Dendritic cell treated with granulocyte-macrophage colony-stimulating factor and Interleukin-4, amounts not matched to agents 40 ng/mL and 50 ng/mL, for 4 days (primary cell): ENCODE measurements at regions not wholly inside any gene's neighbourhood (a gene's known extent, or its start where the extent isn't known, plus 50 kb on each side); places are given as distances from the start of the nearest gene placed in this dataset.
"Not testable (repeated sequence)": the region's sequence is repeated elsewhere in the genome, so short reads cannot be mapped to it uniquely, and the experiment has no call there.

ENCODE experiments used
- H3K27ac Mint-ChIP-seq: one replicate; pipeline ENCODE4 v1.8.0; 2022; ENCODE audit warnings: mild to moderate bottlenecking, mixed read lengths
- H3K27me3 Mint-ChIP-seq: one replicate; pipeline ENCODE4 v1.8.0; 2022; ENCODE audit warnings: mild to moderate bottlenecking, mixed read lengths
- H3K36me3 Mint-ChIP-seq: one replicate; pipeline ENCODE4 v1.8.0; 2022; ENCODE audit warnings: low read depth, mixed read lengths
- H3K4me1 Mint-ChIP-seq: one replicate; pipeline ENCODE4 v1.8.0; 2022; ENCODE audit warnings: low read depth, mixed read lengths
- H3K4me3 Mint-ChIP-seq: one replicate; pipeline ENCODE4 v1.8.0; 2022; ENCODE audit warnings: mild to moderate bottlenecking, moderate library complexity, mixed read lengths
- H3K9me3 Mint-ChIP-seq: one replicate; pipeline ENCODE4 v1.8.0; 2022; ENCODE audit warnings: mixed read lengths
- intact Hi-C: fragments of 100-400 bp; cut with micrococcal nuclease; formaldehyde crosslinking; loops from one replicate; pipeline ENCODE4 v1.15.0; 2022

- Mint-ChIP-seq H3K4me1 (no peaks in the 10 kb centered on the region), H3K4me3 (no peak overlapping the region), H3K27ac (no peak overlapping the region), H3K36me3 (no peaks in the 10 kb centered on the region), H3K27me3 (no peaks in the 10 kb centered on the region), H3K9me3 (no peaks in the 10 kb centered on the region)
- intact Hi-C loops: no loop called here
Measured at GRCh38 chr10:52598936-52599335, 173.6 kb downstream of the MBL2 start.

DNA sequence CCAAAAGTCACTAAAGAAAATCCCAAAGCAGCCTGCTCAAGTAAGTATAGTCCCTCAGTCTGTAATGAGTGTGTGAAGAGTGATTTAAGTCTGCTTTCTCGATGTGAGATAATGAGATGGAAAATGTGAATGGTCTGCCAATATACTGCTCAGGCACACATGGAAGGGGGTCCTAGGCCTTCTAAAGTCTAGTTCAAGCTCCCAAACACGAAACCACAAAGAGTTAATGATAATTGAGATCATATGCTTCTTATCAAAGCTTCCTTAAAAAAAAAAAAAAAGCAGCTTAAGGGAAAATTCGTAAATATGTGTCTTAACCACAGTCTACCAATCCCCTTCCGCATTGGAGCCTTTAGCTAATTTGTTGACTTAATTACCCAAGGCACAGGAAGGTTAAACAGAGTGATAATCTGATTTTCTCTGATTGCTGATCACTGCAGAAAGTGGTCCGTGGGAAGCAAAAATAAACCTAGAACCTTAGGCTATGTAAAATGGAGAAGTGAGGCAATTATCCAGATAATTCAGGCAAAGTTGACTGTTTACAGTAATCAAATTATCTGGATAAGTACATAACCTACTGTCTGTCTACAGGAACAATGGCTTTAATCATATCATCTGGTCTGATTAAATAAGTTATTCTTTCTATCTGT is 172.9 kb downstream of the MBL2 start:
- intact Hi-C loops: no loop called here
- H3K27ac Mint-ChIP-seq: no peak overlapping the region
- no peaks in the 10 kb centered on the region for H3K9me3 Mint-ChIP-seq
- H3K36me3 Mint-ChIP-seq: no peaks in the 10 kb centered on the region
- no peaks in the 10 kb centered on the region for H3K4me1 Mint-ChIP-seq
- H3K27me3 Mint-ChIP-seq: no peaks in the 10 kb centered on the region
- H3K4me3 Mint-ChIP-seq: no peak overlapping the region

DNA sequence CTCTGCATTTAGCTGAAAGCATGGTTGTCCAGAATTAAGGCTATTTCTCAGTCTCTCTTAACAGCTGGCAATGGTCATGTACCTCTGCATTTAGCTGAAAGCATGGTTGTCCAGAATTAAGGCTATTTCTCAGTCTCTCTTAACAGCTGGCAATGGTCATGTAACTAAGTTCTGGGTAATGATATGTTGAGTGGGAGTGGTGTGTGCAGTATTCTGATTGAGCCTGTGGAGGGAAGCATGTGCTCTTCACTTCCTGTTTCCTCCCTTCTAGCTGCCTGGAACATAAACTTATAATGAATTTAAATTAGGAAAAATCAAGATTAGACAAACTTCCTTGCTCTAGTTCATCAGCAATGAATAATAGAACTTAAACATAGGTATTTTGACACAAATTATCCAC is 168.5 kb downstream of the MBL2 start:
- H3K27ac Mint-ChIP-seq, H3K36me3 Mint-ChIP-seq, H3K27me3 Mint-ChIP-seq, intact Hi-C loops, H3K4me3 Mint-ChIP-seq, H3K4me1 Mint-ChIP-seq, H3K9me3 Mint-ChIP-seq: not testable (repeated sequence)

- Mint-ChIP-seq H3K9me3 (no peaks in the 10 kb centered on the region), H3K4me3 (no peak overlapping the region), H3K36me3 (no peaks in the 10 kb centered on the region), H3K27ac (no peak overlapping the region), H3K4me1 (no peaks in the 10 kb centered on the region), H3K27me3 (no peaks in the 10 kb centered on the region)
- intact Hi-C loops: no loop called here
Measured at GRCh38 chr10:52609071-52609470, 163.5 kb downstream of the MBL2 start.

- Mint-ChIP-seq H3K27me3 (no peaks in the 10 kb centered on the region), H3K4me3 (no peak overlapping the region), H3K36me3 (no peaks in the 10 kb centered on the region), H3K9me3 (no peaks in the 10 kb centered on the region), H3K4me1 (no peaks in the 10 kb centered on the region), H3K27ac (no peak overlapping the region)
- intact Hi-C loops: no loop called here
Measured at GRCh38 chr10:52609626-52610240, 162.9 kb downstream of the MBL2 start.

- Mint-ChIP-seq H3K27me3 (no peaks in the 10 kb centered on the region), H3K36me3 (no peaks in the 10 kb centered on the region), H3K4me3 (no peak overlapping the region), H3K27ac (no peak overlapping the region), H3K4me1 (no peaks in the 10 kb centered on the region), H3K9me3 (no peaks in the 10 kb centered on the region)
- intact Hi-C loops: no loop called here
Measured at GRCh38 chr10:52615331-52615730, 157.3 kb downstream of the MBL2 start.

GRCh38 chr10:52615756-52616394 is 156.7 kb downstream of the MBL2 start:
- Mint-ChIP-seq H3K27ac (no peak overlapping the region), H3K9me3 (no peaks in the 10 kb centered on the region), H3K27me3 (no peaks in the 10 kb centered on the region), H3K4me3 (no peak overlapping the region), H3K4me1 (no peaks in the 10 kb centered on the region), H3K36me3 (no peaks in the 10 kb centered on the region)
- intact Hi-C loops: no loop called here

GRCh38 chr10:52616395-52616764 is 156.2 kb downstream of the MBL2 start:
- Mint-ChIP-seq H3K9me3 (no peaks in the 10 kb centered on the region), H3K4me1 (no peaks in the 10 kb centered on the region), H3K27ac (no peak overlapping the region), H3K36me3 (no peaks in the 10 kb centered on the region), H3K4me3 (no peak overlapping the region), H3K27me3 (no peaks in the 10 kb centered on the region)
- intact Hi-C loops: no loop called here

DNA sequence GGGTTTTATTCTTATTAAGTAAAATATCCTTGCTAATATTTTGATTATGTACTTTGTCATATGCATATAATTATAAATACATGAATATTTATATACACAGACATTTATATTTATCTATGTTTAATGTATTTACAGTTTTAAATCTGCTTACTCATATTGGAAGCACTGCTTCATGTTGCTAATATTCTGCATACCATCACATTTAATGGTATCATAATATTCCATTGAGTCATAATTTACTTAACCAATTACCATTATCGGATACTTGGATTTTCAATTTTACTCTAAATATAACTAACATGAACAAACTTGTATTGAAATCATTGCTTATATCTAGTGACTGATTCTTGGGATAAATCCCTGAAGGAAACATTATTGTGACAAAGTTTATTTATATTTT is 155.2 kb downstream of the MBL2 start:
- intact Hi-C loops: no loop called here
- H3K36me3 Mint-ChIP-seq: no peaks in the 10 kb centered on the region
- H3K27ac Mint-ChIP-seq: no peak overlapping the region
- H3K9me3 Mint-ChIP-seq: no peaks in the 10 kb centered on the region
- no peaks in the 10 kb centered on the region for H3K4me1 Mint-ChIP-seq
- no peak overlapping the region for H3K4me3 Mint-ChIP-seq
- H3K27me3 Mint-ChIP-seq: no peaks in the 10 kb centered on the region

DNA sequence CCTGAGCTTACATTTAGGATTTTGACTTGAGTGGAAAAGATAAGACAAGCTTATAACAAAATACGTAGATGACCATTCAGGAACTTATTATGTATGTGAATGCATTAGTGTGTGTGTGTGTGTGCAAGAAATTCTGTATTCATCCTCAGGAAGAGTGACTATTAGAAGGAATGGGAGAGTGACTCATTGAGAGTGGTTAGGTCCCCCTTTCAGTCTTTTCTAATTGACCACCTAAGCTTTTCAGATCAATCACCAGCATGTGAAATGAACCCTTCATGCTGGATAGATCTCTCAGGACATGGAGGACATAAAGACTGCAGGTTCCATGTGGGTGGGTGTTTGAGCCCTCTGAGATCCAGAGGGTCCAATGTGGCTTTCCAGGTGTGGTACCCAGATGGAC is 153.5 kb downstream of the MBL2 start:
- intact Hi-C loops: no loop called here
- no peaks in the 10 kb centered on the region for H3K27me3 Mint-ChIP-seq
- H3K4me3 Mint-ChIP-seq: no peak overlapping the region
- no peaks in the 10 kb centered on the region for H3K36me3 Mint-ChIP-seq
- no peaks in the 10 kb centered on the region for H3K4me1 Mint-ChIP-seq
- H3K9me3 Mint-ChIP-seq: no peaks in the 10 kb centered on the region
- no peak overlapping the region for H3K27ac Mint-ChIP-seq

- Mint-ChIP-seq H3K9me3 (no peaks in the 10 kb centered on the region), H3K4me3 (no peak overlapping the region), H3K27ac (no peak overlapping the region), H3K27me3 (no peaks in the 10 kb centered on the region), H3K4me1 (no peaks in the 10 kb centered on the region), H3K36me3 (no peaks in the 10 kb centered on the region)
- intact Hi-C loops: no loop called here
Measured at GRCh38 chr10:52621635-52622079, 150.9 kb downstream of the MBL2 start.

- no peaks in the 10 kb centered on the region for H3K9me3 Mint-ChIP-seq
- H3K36me3 Mint-ChIP-seq: no peaks in the 10 kb centered on the region
- no peaks in the 10 kb centered on the region for H3K4me1 Mint-ChIP-seq
- no peaks in the 10 kb centered on the region for H3K27me3 Mint-ChIP-seq
- no peak overlapping the region for H3K27ac Mint-ChIP-seq
- intact Hi-C loops: no loop called here
- no peak overlapping the region for H3K4me3 Mint-ChIP-seq
Measured at GRCh38 chr10:52623761-52624160, 148.8 kb downstream of the MBL2 start.

DNA sequence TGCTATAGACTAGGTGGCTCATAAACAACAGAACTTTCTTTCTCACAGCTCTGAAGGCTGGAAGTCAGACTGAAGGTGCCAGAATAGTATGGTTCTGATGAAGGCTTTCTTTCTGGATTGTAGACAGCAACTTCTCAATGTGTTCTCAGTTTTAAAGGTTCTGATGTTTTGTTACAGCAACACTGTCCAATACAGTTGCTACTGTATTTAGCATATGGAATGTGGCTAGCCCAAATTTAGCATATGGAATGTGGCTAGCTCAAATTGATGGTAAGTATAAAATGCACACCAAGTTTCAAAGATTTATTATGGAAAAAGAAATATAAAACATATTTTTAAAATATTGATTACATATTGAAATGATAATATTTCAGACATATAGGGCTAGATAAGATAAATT is 145.3 kb downstream of the MBL2 start:
- no peak overlapping the region for H3K4me3 Mint-ChIP-seq
- H3K9me3 Mint-ChIP-seq: no peaks in the 10 kb centered on the region
- no peaks in the 10 kb centered on the region for H3K36me3 Mint-ChIP-seq
- no peaks in the 10 kb centered on the region for H3K27me3 Mint-ChIP-seq
- no peaks in the 10 kb centered on the region for H3K4me1 Mint-ChIP-seq
- intact Hi-C loops: no loop called here
- no peak overlapping the region for H3K27ac Mint-ChIP-seq

DNA sequence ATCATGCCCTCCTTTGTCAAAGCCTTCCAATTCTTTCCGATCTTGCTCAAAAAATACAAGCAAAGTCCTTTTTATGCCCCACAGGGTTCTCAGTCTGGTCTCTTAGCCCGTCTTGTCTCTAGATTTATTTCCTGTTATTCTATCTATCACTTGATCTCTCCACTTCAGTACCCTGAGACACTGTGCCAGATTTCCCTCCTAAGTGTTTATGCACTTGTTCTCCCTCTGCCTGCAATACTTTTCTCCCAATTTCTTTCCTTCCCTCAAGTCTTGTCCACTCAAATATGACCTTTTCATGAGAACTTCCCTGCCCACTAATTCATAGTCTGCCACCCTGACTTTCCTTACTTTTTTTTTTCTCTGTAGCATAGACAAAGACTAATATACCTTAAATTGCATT is 141.4 kb downstream of the MBL2 start:
- H3K4me1 Mint-ChIP-seq: no peaks in the 10 kb centered on the region
- no peaks in the 10 kb centered on the region for H3K36me3 Mint-ChIP-seq
- intact Hi-C loops: no loop called here
- H3K27ac Mint-ChIP-seq: no peak overlapping the region
- no peaks in the 10 kb centered on the region for H3K9me3 Mint-ChIP-seq
- H3K4me3 Mint-ChIP-seq: no peak overlapping the region
- H3K27me3 Mint-ChIP-seq: no peaks in the 10 kb centered on the region

DNA sequence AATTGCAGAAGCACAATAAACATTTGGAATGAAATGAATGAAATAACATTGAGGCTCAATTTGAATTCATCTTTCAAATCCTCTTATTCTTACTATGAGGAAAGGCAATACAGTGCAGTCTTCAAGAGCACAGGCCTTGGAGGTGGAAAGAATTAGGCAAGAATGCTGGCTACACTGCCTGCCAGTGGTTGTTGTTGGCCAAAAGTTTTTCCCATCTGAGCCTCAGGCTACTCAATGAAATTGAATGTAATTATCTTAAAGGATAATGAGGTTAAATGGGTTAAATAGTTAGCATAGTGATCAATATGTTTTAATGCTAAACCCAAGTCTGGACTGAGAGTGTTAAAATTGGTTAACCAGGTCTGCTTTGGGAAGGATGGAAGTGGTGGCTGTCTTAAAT is 140.9 kb downstream of the MBL2 start:
- H3K36me3 Mint-ChIP-seq: no peaks in the 10 kb centered on the region
- H3K4me3 Mint-ChIP-seq: no peak overlapping the region
- H3K9me3 Mint-ChIP-seq: no peaks in the 10 kb centered on the region
- intact Hi-C loops: no loop called here
- no peaks in the 10 kb centered on the region for H3K27me3 Mint-ChIP-seq
- no peaks in the 10 kb centered on the region for H3K4me1 Mint-ChIP-seq
- H3K27ac Mint-ChIP-seq: no peak overlapping the region
